Ishikawa (cell line): ENCODE measurements at regions not wholly inside any gene's neighbourhood (a gene's known extent, or its start where the extent isn't known, plus 50 kb on each side); places are given as distances from the start of the nearest gene placed in this dataset.

Source experiments
- CEBPB ChIP-seq: IDR thresholded peaks from 2 replicates; pipeline ENCODE4 v1.6.1; 2012
- CREB1 ChIP-seq: IDR thresholded peaks from 2 replicates; pipeline ENCODE4 v1.6.1; 2012; ENCODE audit warnings: low read depth
- EGR1 ChIP-seq: IDR thresholded peaks from 2 replicates; pipeline ENCODE4 v1.6.1; 2012
- EP300 ChIP-seq: IDR thresholded peaks from 2 replicates; pipeline ENCODE4 v1.6.1; 2012; ENCODE audit warnings: borderline replicate concordance
- RAD21 ChIP-seq: IDR thresholded peaks from 2 replicates; pipeline ENCODE4 v1.6.1; 2012; ENCODE audit warnings: low read depth
- REST ChIP-seq: IDR thresholded peaks from 2 replicates; pipeline ENCODE4 v1.6.1; 2012; ENCODE audit warnings: low read depth, mild to moderate bottlenecking
- TAF1 ChIP-seq: IDR thresholded peaks from 2 replicates; pipeline ENCODE4 v1.6.1; 2012; ENCODE audit warnings: low read depth, mild to moderate bottlenecking
- TEAD4 ChIP-seq: IDR thresholded peaks from 2 replicates; pipeline ENCODE4 v1.6.1; 2012
- USF1 ChIP-seq: IDR thresholded peaks from 2 replicates; pipeline ENCODE4 v1.6.1; 2012
- YY1 ChIP-seq: IDR thresholded peaks from 2 replicates; pipeline ENCODE4 v1.6.1; 2012; ENCODE audit warnings: low read depth
- ZBTB7A ChIP-seq: IDR thresholded peaks from 2 replicates; pipeline ENCODE4 v1.6.1; 2012; ENCODE audit warnings: low read depth

GRCh38 chr1:232688398-232688797, 58.5 kb upstream of the SIPA1L2 start:
- TF ChIP-seq YY1: no peak
- TF ChIP-seq TEAD4: no peak
- TF ChIP-seq RAD21: no peak
- TF ChIP-seq EP300: no peak
- no peak for TF ChIP-seq CEBPB
- TF ChIP-seq USF1: no peak
- TF ChIP-seq ZBTB7A: no peak
- TF ChIP-seq REST: no peak
- no peak for TF ChIP-seq TAF1
- no peak for TF ChIP-seq EGR1
- TF ChIP-seq CREB1: no peak
